ENCODE measurements at regions not wholly inside any gene's neighbourhood (a gene's known extent, or its start where the extent isn't known, plus 50 kb on each side); places are given as distances from the start of the nearest gene placed in this dataset.

DNA sequence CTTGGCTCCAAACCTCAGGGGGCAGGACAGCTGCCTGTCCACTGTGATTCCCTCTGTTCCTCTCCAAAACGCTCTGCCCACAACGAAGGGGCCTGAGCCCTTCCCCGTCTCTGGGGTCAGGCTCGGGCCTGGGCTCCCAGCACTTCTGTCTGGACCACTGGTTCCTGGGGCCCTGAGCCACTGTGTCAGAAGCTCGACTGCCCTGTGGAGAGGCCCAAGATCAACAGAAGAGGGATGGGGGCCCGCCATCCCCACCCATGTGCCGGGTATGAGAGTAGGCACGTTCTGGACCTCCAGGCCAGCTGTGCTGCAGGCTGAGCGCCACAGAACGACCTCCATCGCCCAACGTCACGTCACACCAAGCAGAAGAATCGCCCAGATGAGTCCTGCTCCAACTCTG lies 119.9 kb upstream of the HS6ST1 start:
- no peak for DNase-seq
- Mint-ChIP-seq H3K27me3 (ENCODE audit: low read depth in 3 of 3) (peaks cover 0 to 4% (median 3%) of the 10 kb centered on the region in 3 donors), H3K36me3 (no peaks in the 10 kb centered on the region), H3K4me3 (no peak overlapping the region), H3K4me1 (no peaks in the 10 kb centered on the region), H3K9me3 (no peaks in the 10 kb centered on the region), H3K27ac (no peak overlapping the region)

GRCh38 chr2:128439031-128439790 lies 120.5 kb upstream of the HS6ST1 start:
- no peaks in the 10 kb centered on the region for H3K4me1 Mint-ChIP-seq
- peaks cover 0 to 4% (median 3%) of the 10 kb centered on the region in 3 donors for H3K27me3 Mint-ChIP-seq (ENCODE audit: low read depth in 3 of 3)
- no peak overlapping the region for H3K4me3 Mint-ChIP-seq
- DNase-seq = no peak
- H3K36me3 Mint-ChIP-seq = no peaks in the 10 kb centered on the region
- no peaks in the 10 kb centered on the region for H3K9me3 Mint-ChIP-seq
- no peak overlapping the region for H3K27ac Mint-ChIP-seq

DNA sequence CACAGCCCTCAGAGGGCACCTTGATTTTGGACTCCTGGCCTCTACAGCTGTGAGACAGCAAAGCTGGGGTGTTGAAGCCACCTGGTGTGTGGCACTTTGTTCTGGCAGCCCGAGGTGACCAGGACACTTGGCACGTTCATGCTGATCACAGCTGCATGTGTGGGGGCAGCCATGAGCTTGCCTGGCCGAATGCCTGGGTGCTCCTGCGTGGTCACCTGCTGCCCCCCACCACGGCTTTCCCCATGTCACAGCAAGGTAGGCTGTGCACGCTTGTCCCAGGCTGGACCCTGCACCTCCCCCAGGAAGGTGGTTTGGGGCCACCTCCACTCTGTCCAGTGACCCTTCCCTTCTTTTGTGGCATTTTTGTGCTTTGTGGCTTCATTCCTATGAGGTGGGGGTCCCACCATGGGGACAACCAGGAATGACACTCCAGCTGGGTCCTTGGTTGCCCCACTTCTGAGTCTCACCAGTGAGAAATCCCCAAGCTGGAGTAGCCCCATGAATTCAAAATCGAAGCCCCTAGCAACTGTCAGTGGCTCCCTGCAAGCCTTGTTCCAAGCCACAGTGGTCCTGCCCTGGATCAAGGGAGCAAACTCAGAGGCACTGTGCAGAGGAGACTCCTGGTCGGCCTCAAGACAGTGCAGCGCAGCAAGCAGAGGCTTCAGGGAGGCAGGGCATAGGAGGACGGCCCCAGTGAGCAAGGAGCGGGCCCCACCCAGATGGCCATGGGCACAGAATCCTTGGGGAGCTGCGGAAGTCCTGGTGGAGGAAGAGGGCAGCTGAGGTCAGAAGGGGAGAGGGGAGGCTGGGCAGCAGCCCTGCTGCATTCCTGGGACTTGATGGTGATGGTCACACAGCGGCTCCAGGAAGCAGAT lies 121.4 kb upstream of the HS6ST1 start:
- no peaks in the 10 kb centered on the region for H3K36me3 Mint-ChIP-seq
- DNase-seq = no peak
- no peaks in the 10 kb centered on the region for H3K4me1 Mint-ChIP-seq
- H3K27me3 Mint-ChIP-seq (ENCODE audit: low read depth in 3 of 3) = peaks cover 0 to 4% (median 3%) of the 10 kb centered on the region in 3 donors
- no peaks in the 10 kb centered on the region for H3K9me3 Mint-ChIP-seq
- H3K4me3 Mint-ChIP-seq = no peak overlapping the region
- H3K27ac Mint-ChIP-seq = no peak overlapping the region

GRCh38 chr2:128440666-128441340 lies 122.1 kb upstream of the HS6ST1 start:
- Mint-ChIP-seq H3K4me1 (no peaks in the 10 kb centered on the region), H3K36me3 (no peaks in the 10 kb centered on the region), H3K4me3 (no peak overlapping the region), H3K9me3 (no peaks in the 10 kb centered on the region), H3K27me3 (ENCODE audit: low read depth in 3 of 3) (peaks cover 2 to 4% (median 3%) of the 10 kb centered on the region in 3 donors), H3K27ac (no peak overlapping the region)
- no peak for DNase-seq

GRCh38 chr2:128441341-128442052 lies 122.8 kb upstream of the HS6ST1 start:
- no peak overlapping the region for H3K4me3 Mint-ChIP-seq

GRCh38 chr2:128442053-128442751 lies 123.5 kb upstream of the HS6ST1 start:
- no peak for DNase-seq
- H3K36me3 Mint-ChIP-seq = no peaks in the 10 kb centered on the region
- H3K27me3 Mint-ChIP-seq (ENCODE audit: low read depth in 3 of 3) = peaks cover 2 to 4% (median 3%) of the 10 kb centered on the region in 3 donors
- no peaks in the 10 kb centered on the region for H3K9me3 Mint-ChIP-seq
- no peak overlapping the region for H3K4me3 Mint-ChIP-seq
- no peak overlapping the region for H3K27ac Mint-ChIP-seq
- H3K4me1 Mint-ChIP-seq = no peaks in the 10 kb centered on the region

More at GRCh38 chr2:128441341-128442052, 122.8 kb upstream of the HS6ST1 start:
- no peaks in the 10 kb centered on the region for H3K36me3 Mint-ChIP-seq
- DNase-seq = no peak
- no peak overlapping the region for H3K27ac Mint-ChIP-seq
- H3K27me3 Mint-ChIP-seq (ENCODE audit: low read depth in 3 of 3) = peaks cover 2 to 4% (median 3%) of the 10 kb centered on the region in 3 donors
- H3K9me3 Mint-ChIP-seq = no peaks in the 10 kb centered on the region
- no peaks in the 10 kb centered on the region for H3K4me1 Mint-ChIP-seq

DNA sequence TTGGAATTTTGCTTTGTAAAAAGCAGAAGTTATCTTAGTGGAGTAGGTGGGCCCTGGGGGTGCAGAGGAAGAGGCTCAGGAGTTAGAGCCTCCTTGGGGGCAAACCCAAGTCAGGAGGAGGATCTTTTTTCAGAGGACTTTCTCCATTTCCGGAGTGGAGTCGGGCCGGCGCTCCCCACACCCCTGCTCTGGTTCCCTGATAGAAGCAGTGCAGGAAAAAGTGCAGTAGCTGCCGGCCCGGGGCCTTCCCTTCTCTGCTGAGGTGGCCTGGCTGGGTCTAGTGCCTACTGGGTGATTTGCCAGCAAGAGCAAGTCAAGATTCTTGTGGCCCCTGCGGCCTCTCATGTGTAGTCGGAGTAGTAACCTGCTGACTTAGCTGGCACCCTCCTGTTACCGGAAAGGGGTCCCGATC lies 124.2 kb upstream of the HS6ST1 start:
- Mint-ChIP-seq H3K36me3 (no peaks in the 10 kb centered on the region), H3K4me3 (no peak overlapping the region), H3K9me3 (no peaks in the 10 kb centered on the region), H3K27ac (no peak overlapping the region), H3K27me3 (ENCODE audit: low read depth in 3 of 3) (peaks cover 2 to 4% (median 3%) of the 10 kb centered on the region in 3 donors), H3K4me1 (no peaks in the 10 kb centered on the region)
- DNase-seq = no peak

- Mint-ChIP-seq H3K27ac (no peak overlapping the region), H3K36me3 (no peaks in the 10 kb centered on the region), H3K27me3 (ENCODE audit: low read depth in 3 of 3) (peaks cover 2 to 4% (median 3%) of the 10 kb centered on the region in 3 donors), H3K9me3 (no peaks in the 10 kb centered on the region), H3K4me3 (no peak overlapping the region), H3K4me1 (no peaks in the 10 kb centered on the region)
- no peak for DNase-seq
Observed at GRCh38 chr2:128444121-128444771, 125.6 kb upstream of the HS6ST1 start.

DNA sequence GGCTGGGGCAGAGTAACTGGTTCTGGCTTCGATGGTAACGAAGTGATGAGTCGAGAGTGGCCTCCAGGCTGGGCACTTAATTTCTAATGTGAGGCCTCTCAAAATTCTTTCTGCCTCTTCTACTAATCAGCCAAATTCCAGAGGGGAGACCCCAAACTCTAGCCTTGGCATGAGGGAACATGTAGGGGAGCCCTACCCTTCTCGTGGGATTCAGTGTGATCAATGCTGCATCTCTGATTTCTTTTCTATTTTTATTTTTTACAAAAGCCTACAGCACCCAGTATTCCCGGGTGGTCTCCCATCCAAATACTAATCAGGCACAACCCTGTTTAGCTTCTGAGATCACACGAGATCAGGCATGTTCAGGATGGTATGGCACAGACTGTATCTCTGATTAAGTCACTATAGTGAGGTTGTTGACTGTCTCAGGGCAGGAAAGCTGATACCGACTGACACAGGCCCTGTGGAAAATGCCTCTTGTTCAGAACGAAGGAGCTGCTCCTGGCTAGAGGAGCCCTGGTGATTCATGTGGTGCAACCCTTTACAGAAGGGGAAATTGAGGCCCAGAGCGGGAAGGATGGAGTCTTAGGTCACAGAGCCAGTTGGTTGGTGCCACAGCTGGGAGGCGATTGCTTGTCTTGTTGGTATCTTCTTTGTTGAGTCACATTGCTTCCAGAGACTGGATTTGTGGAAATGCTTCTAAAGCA lies 126.3 kb upstream of the HS6ST1 start:
- Mint-ChIP-seq H3K27me3 (ENCODE audit: low read depth in 3 of 3) (peaks cover 2 to 4% (median 4%) of the 10 kb centered on the region in 3 donors), H3K27ac (no peak overlapping the region), H3K4me3 (no peak overlapping the region), H3K9me3 (no peaks in the 10 kb centered on the region), H3K36me3 (no peaks in the 10 kb centered on the region), H3K4me1 (no peaks in the 10 kb centered on the region)
- DNase-seq = no peak

DNA sequence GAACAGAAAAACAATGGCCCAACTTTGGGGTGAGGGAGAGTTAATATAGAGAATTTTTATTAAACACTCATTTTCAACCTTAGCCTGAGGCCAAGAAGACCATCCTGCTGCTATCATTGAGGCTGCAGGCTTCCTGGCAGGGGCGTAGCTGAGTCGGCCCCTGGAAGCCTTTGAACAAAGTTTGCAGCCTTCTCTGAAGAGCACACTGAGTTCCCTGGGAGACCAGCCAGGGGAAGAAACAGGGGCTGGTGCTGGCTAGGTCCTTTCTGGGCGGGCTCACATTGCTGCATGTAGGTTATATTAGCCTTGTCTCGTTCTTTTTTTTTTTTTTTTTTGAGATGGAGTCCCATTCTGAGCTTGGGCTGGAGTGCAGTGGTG lies 126.8 kb upstream of the HS6ST1 start:
- Mint-ChIP-seq H3K9me3 (no peaks in the 10 kb centered on the region), H3K27ac (no peak overlapping the region), H3K4me1 (no peaks in the 10 kb centered on the region), H3K4me3 (no peak overlapping the region), H3K36me3 (no peaks in the 10 kb centered on the region), H3K27me3 (ENCODE audit: low read depth in 3 of 3) (peaks cover 2 to 4% (median 3%) of the 10 kb centered on the region in 3 donors)
- DNase-seq = no peak

- DNase-seq = no peak
- H3K27ac Mint-ChIP-seq = no peak overlapping the region
- no peaks in the 10 kb centered on the region for H3K36me3 Mint-ChIP-seq
- no peaks in the 10 kb centered on the region for H3K4me1 Mint-ChIP-seq
- peaks cover 2 to 4% (median 3%) of the 10 kb centered on the region in 3 donors for H3K27me3 Mint-ChIP-seq (ENCODE audit: low read depth in 3 of 3)
- no peak overlapping the region for H3K4me3 Mint-ChIP-seq
- H3K9me3 Mint-ChIP-seq = no peaks in the 10 kb centered on the region
Observed at GRCh38 chr2:128446049-128446873, 127.6 kb upstream of the HS6ST1 start.
